Fibroblast of lung (primary cell): ENCODE measurements at regions not wholly inside any gene's neighbourhood (a gene's known extent, or its start where the extent isn't known, plus 50 kb on each side); places are given as distances from the start of the nearest gene placed in this dataset.
"Not testable (repeated sequence)": the region's sequence is repeated elsewhere in the genome, so short reads cannot be mapped to it uniquely, and the experiment has no call there.

Experiments
- DNase-seq, 2 donors: peaks; one replicate each; pipeline versions ENCODE4 v3.0.0 to v3.0.0-alpha.2; 2010; ENCODE audit warnings: low read depth in 2 of 2
- H2AFZ ChIP-seq: 2 replicates; pipeline ENCODE4 v1.5.1; 2012; ENCODE audit warnings: low read length, control low read depth, inconsistent platforms
- H3K27ac ChIP-seq: 2 replicates; pipeline ENCODE4 v1.5.1; 2011; ENCODE audit warnings: low read length, control low read depth; ENCODE audit not compliant: insufficient read depth
- H3K27me3 ChIP-seq: 2 replicates; pipeline ENCODE4 v1.5.1; 2011; ENCODE audit warnings: mild to moderate bottlenecking, low read length; ENCODE audit not compliant: control insufficient read depth, insufficient read depth
- H3K36me3 ChIP-seq: 2 replicates; pipeline ENCODE4 v1.5.1; 2011; ENCODE audit warnings: low read length; ENCODE audit not compliant: control insufficient read depth, insufficient read depth
- H3K4me1 ChIP-seq: 2 replicates; pipeline ENCODE4 v1.5.1; 2011; ENCODE audit warnings: low read length; ENCODE audit not compliant: control insufficient read depth, insufficient read depth; ENCODE audit errors: extremely low read depth
- H3K4me2 ChIP-seq: 2 replicates; pipeline ENCODE4 v1.5.1; 2011; ENCODE audit warnings: low read length, control low read depth; ENCODE audit not compliant: insufficient read depth; ENCODE audit errors: extremely low read depth
- H3K4me3 ChIP-seq, 4 experiments: fragments of 200-600 bp in 1 of 4; sonication (generic) in 1 of 4; replicated peaks in 1 of 4; 2 replicates each; pipeline ENCODE4 v1.5.1; 2011 to 2016; ENCODE audit warnings: low read length in 4 of 4, low read depth in 3 of 4, mild to moderate bottlenecking in 3 of 4, control low read depth in 2 of 4, inconsistent platforms in 1 of 4, mixed read lengths in 1 of 4; ENCODE audit not compliant: insufficient read depth in 1 of 4; ENCODE audit errors: control extremely low read depth in 1 of 4
- H3K79me2 ChIP-seq: 2 replicates; pipeline ENCODE4 v1.5.1; 2012; ENCODE audit warnings: mild to moderate bottlenecking, low read length, inconsistent platforms; ENCODE audit not compliant: control insufficient read depth, insufficient read depth
- H3K9ac ChIP-seq: 2 replicates; pipeline ENCODE4 v1.5.1; 2011; ENCODE audit warnings: mild to moderate bottlenecking, low read length, control low read depth; ENCODE audit not compliant: insufficient read depth
- H3K9me3 ChIP-seq: 2 replicates; pipeline ENCODE4 v1.5.1; 2012; ENCODE audit warnings: low read depth, low read length; ENCODE audit not compliant: control insufficient read depth, insufficient read depth
- H4K20me1 ChIP-seq: 2 replicates; pipeline ENCODE4 v1.5.1; 2011; ENCODE audit warnings: low read length; ENCODE audit not compliant: control insufficient read depth, insufficient read depth; ENCODE audit errors: extremely low read depth
- CTCF ChIP-seq, 2 donors: IDR thresholded peaks in 1 of 2; conservative IDR thresholded peaks in 1 of 2; 1 replicate in 1 of 2; 2 replicates in 1 of 2; pipeline ENCODE4 v1.5.1; 2011 to 2012; ENCODE audit warnings: low read length in 2 of 2, control low read depth in 1 of 2, inconsistent platforms in 1 of 2, low read depth in 1 of 2, mild to moderate bottlenecking in 1 of 2
- EZH2 ChIP-seq: IDR thresholded peaks from 2 replicates; pipeline ENCODE4 v1.5.1; 2012; ENCODE audit warnings: low read length, control low read depth, mild to moderate bottlenecking; ENCODE audit errors: missing control alignments

- no peaks in the 10 kb centered on the region for H3K79me2 ChIP-seq
- H3K9me3 ChIP-seq, result no peaks in the 10 kb centered on the region
- H3K9ac ChIP-seq, result no peak overlapping the region
- no peak overlapping the region for H3K4me2 ChIP-seq
- no peaks in the 10 kb centered on the region for H3K27me3 ChIP-seq
- H3K27ac ChIP-seq, result no peak overlapping the region
- no peak overlapping the region for H2AFZ ChIP-seq
- no peaks in the 10 kb centered on the region for H3K36me3 ChIP-seq
- no peaks in the 10 kb centered on the region for H4K20me1 ChIP-seq
- TF ChIP-seq CTCF (conservative IDR thresholded peaks at IDR 0.05 in 1 of 2, IDR thresholded peaks at IDR 0.05 in 1 of 2; ENCODE audit: low read depth in 1 of 2, low read length in 2 of 2) (no peak), EZH2 (no peak)
- H3K4me3 ChIP-seq, result no peak overlapping the region
- no peaks in the 10 kb centered on the region for H3K4me1 ChIP-seq
- DNase-seq, result no peak
Measured at GRCh38 chr4:147244786-147245185, 236.1 kb upstream of the EDNRA start.

- Histone ChIP-seq H4K20me1 (no peaks in the 10 kb centered on the region), H3K79me2 (no peaks in the 10 kb centered on the region), H3K27ac (no peak overlapping the region), H3K36me3 (no peaks in the 10 kb centered on the region), H3K4me1 (no peaks in the 10 kb centered on the region), H3K9me3 (no peaks in the 10 kb centered on the region), H3K27me3 (no peaks in the 10 kb centered on the region), H2AFZ (no peak overlapping the region), H3K4me2 (no peak overlapping the region), H3K9ac (no peak overlapping the region), H3K4me3 (no peak overlapping the region)
- no peak for TF ChIP-seq CTCF (conservative IDR thresholded peaks at IDR 0.05 in 1 of 2, IDR thresholded peaks at IDR 0.05 in 1 of 2; ENCODE audit: low read depth in 1 of 2, low read length in 2 of 2)
- no peak for TF ChIP-seq EZH2
- no peak for DNase-seq
Measured at GRCh38 chr4:147246096-147246495, 234.8 kb upstream of the EDNRA start.

- H3K27ac ChIP-seq, H3K4me2 ChIP-seq, H4K20me1 ChIP-seq, H3K9ac ChIP-seq, H3K4me3 ChIP-seq, H3K36me3 ChIP-seq, H3K27me3 ChIP-seq, H2AFZ ChIP-seq, H3K79me2 ChIP-seq, H3K9me3 ChIP-seq, DNase-seq, H3K4me1 ChIP-seq: not testable (repeated sequence)
Measured at GRCh38 chr4:147246528-147246927, 234.4 kb upstream of the EDNRA start.

GRCh38 chr4:147247579-147247978, 233.3 kb upstream of the EDNRA start:
- no peak overlapping the region for H2AFZ ChIP-seq
- peak in 1 of 2 donors; percentile 3 for DNase-seq

More at GRCh38 chr4:147247579-147247978, 233.3 kb upstream of the EDNRA start:
- no peaks in the 10 kb centered on the region for H3K4me1 ChIP-seq
- H3K36me3 ChIP-seq, result no peaks in the 10 kb centered on the region
- no peaks in the 10 kb centered on the region for H4K20me1 ChIP-seq
- no peak for TF ChIP-seq EZH2
- no peak for TF ChIP-seq CTCF (conservative IDR thresholded peaks at IDR 0.05 in 1 of 2, IDR thresholded peaks at IDR 0.05 in 1 of 2; ENCODE audit: low read depth in 1 of 2, low read length in 2 of 2)
- no peak overlapping the region for H3K27ac ChIP-seq
- H3K79me2 ChIP-seq, result no peaks in the 10 kb centered on the region
- no peak overlapping the region for H3K4me3 ChIP-seq
- no peak overlapping the region for H3K4me2 ChIP-seq
- no peak overlapping the region for H3K9ac ChIP-seq
- no peaks in the 10 kb centered on the region for H3K27me3 ChIP-seq
- H3K9me3 ChIP-seq, result no peaks in the 10 kb centered on the region
